ENCODE measurements at regions not wholly inside any gene's neighbourhood (a gene's known extent, or its start where the extent isn't known, plus 50 kb on each side); places are given as distances from the start of the nearest gene placed in this dataset.

DNA sequence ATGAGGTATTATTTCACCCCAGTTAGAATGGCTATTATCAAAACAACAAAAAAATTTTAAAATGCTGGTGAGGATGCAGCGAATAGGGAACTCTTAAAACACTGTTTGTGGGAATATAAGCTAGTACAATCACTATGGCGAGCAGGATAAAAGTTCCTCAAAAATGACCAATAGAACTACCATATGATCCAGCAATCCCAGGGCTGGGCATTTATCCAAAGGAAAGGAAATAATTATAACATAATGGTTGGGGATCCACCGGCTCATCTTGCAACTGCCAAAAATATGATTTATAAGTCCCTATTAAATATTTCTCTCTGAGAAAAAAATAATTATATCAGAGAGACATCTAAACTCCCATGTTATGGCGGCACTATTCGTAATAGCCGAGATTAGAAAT is 127.6 kb upstream of the MME start:
- H2AFZ ChIP-seq (ENCODE audit: low read depth, low read length), result no peak overlapping the region
- no peaks in the 10 kb centered on the region for H3K36me3 ChIP-seq (ENCODE audit: insufficient read depth, low read length)
- H3K9me3 ChIP-seq (ENCODE audit: insufficient read depth, low read length, severe bottlenecking), result no peaks in the 10 kb centered on the region
- H4K20me1 ChIP-seq (ENCODE audit: insufficient read depth, low read length), result no peaks in the 10 kb centered on the region
- ATAC-seq (ENCODE audit: insufficient read depth, low read depth) (no peak), DNase-seq (no peak)
- H3K27ac ChIP-seq (ENCODE audit: low read length), result no peak overlapping the region
- TF ChIP-seq EZH2 (IDR thresholded peaks at IDR 0.05; ENCODE audit: borderline replicate concordance, low read depth, low read length, severe bottlenecking), result no peak
- TF ChIP-seq, protein P1, sequence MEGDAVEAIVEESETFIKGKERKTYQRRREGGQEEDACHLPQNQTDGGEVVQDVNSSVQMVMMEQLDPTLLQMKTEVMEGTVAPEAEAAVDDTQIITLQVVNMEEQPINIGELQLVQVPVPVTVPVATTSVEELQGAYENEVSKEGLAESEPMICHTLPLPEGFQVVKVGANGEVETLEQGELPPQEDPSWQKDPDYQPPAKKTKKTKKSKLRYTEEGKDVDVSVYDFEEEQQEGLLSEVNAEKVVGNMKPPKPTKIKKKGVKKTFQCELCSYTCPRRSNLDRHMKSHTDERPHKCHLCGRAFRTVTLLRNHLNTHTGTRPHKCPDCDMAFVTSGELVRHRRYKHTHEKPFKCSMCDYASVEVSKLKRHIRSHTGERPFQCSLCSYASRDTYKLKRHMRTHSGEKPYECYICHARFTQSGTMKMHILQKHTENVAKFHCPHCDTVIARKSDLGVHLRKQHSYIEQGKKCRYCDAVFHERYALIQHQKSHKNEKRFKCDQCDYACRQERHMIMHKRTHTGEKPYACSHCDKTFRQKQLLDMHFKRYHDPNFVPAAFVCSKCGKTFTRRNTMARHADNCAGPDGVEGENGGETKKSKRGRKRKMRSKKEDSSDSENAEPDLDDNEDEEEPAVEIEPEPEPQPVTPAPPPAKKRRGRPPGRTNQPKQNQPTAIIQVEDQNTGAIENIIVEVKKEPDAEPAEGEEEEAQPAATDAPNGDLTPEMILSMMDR (IDR thresholded peaks at IDR 0.05; ENCODE audit: borderline replicate concordance, extremely low read depth, low read length, poor library complexity, severe bottlenecking), result no peak
- no peak overlapping the region for H3K4me2 ChIP-seq (ENCODE audit: insufficient read depth, low read length)
- no peak overlapping the region for H3K9ac ChIP-seq (ENCODE audit: low read depth, low read length)
- H3K4me3 ChIP-seq (ENCODE audit: low read depth in 1 of 2, low read length in 2 of 2), result no peak overlapping the region
- no peaks in the 10 kb centered on the region for H3K27me3 ChIP-seq (ENCODE audit: insufficient read depth, low read length, poor library complexity)
- peaks cover 11% of the 10 kb centered on the region for H3K4me1 ChIP-seq (ENCODE audit: insufficient read depth, low read length)
- H3K79me2 ChIP-seq (ENCODE audit: insufficient read depth, low read length), result no peaks in the 10 kb centered on the region

DNA sequence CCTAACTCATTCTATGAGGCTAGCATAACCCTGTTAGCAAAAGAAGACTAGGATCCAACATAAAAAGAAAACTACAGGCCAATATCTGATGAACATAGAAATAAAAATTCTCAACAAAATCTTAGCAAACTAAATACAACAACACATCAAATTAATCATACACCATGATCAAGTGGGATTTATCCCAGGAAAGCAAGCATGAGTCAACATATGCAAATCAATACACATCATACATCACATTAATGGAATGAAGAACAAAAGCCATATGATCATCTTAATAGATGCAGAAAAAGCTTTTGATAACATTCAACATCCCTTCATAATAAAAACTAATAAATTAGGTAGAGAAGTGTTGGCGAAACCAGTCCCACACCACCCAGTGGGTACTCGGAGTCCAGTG is 136.1 kb upstream of the MME start:
- Histone ChIP-seq H3K79me2 (ENCODE audit: insufficient read depth, low read length) (no peaks in the 10 kb centered on the region), H3K9ac (ENCODE audit: low read depth, low read length) (no peak overlapping the region), H2AFZ (ENCODE audit: low read depth, low read length) (no peak overlapping the region), H3K27me3 (ENCODE audit: insufficient read depth, low read length, poor library complexity) (no peaks in the 10 kb centered on the region), H4K20me1 (ENCODE audit: insufficient read depth, low read length) (no peaks in the 10 kb centered on the region), H3K4me3 (ENCODE audit: low read depth in 1 of 2, low read length in 2 of 2) (no peak overlapping the region), H3K27ac (ENCODE audit: low read length) (no peak overlapping the region), H3K4me2 (ENCODE audit: insufficient read depth, low read length) (no peak overlapping the region), H3K4me1 (ENCODE audit: insufficient read depth, low read length) (no peaks in the 10 kb centered on the region), H3K36me3 (ENCODE audit: insufficient read depth, low read length) (no peaks in the 10 kb centered on the region), H3K9me3 (ENCODE audit: insufficient read depth, low read length, severe bottlenecking) (peaks cover 12% of the 10 kb centered on the region)
- no peak for DNase-seq
- TF ChIP-seq, protein P1 (IDR thresholded peaks at IDR 0.05; ENCODE audit: borderline replicate concordance, extremely low read depth, low read length, poor library complexity, severe bottlenecking), result no peak
- TF ChIP-seq EZH2 (IDR thresholded peaks at IDR 0.05; ENCODE audit: borderline replicate concordance, low read depth, low read length, severe bottlenecking), result no peak
- ATAC-seq (ENCODE audit: insufficient read depth, low read depth), result no peak

DNA sequence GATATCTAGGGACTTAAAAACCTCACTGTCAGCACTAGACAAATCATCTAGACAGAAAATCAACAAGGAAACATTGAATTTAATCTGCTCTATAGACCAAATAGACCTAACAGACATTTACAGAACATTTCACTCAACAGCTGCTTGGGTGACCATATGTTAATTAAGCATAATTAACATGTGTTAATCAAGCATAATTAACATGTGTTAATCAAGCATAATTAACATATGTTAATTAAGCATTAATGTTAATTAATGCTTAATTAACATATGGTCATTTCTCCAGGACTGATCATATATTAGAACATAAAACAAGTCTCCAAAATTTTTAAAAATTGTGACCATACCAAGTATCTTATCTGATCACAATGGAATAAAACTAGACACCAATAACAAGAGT is 137.3 kb upstream of the MME start:
- TF ChIP-seq, protein P1 (IDR thresholded peaks at IDR 0.05; ENCODE audit: borderline replicate concordance, extremely low read depth, low read length, poor library complexity, severe bottlenecking), result no peak
- TF ChIP-seq EZH2 (IDR thresholded peaks at IDR 0.05; ENCODE audit: borderline replicate concordance, low read depth, low read length, severe bottlenecking), result no peak
- H3K36me3 ChIP-seq (ENCODE audit: insufficient read depth, low read length), result no peaks in the 10 kb centered on the region
- no peak for DNase-seq
- no peak overlapping the region for H3K9ac ChIP-seq (ENCODE audit: low read depth, low read length)
- peaks cover 12% of the 10 kb centered on the region for H3K9me3 ChIP-seq (ENCODE audit: insufficient read depth, low read length, severe bottlenecking)
- H4K20me1 ChIP-seq (ENCODE audit: insufficient read depth, low read length), result no peaks in the 10 kb centered on the region
- no peak for ATAC-seq (ENCODE audit: insufficient read depth, low read depth)
- H3K79me2 ChIP-seq (ENCODE audit: insufficient read depth, low read length), result no peaks in the 10 kb centered on the region
- H2AFZ ChIP-seq (ENCODE audit: low read depth, low read length), result no peak overlapping the region
- H3K27me3 ChIP-seq (ENCODE audit: insufficient read depth, low read length, poor library complexity), result no peaks in the 10 kb centered on the region
- no peaks in the 10 kb centered on the region for H3K4me1 ChIP-seq (ENCODE audit: insufficient read depth, low read length)
- H3K27ac ChIP-seq (ENCODE audit: low read length), result no peak overlapping the region
- no peak overlapping the region for H3K4me3 ChIP-seq (ENCODE audit: low read depth in 1 of 2, low read length in 2 of 2)
- H3K4me2 ChIP-seq (ENCODE audit: insufficient read depth, low read length), result no peak overlapping the region

DNA sequence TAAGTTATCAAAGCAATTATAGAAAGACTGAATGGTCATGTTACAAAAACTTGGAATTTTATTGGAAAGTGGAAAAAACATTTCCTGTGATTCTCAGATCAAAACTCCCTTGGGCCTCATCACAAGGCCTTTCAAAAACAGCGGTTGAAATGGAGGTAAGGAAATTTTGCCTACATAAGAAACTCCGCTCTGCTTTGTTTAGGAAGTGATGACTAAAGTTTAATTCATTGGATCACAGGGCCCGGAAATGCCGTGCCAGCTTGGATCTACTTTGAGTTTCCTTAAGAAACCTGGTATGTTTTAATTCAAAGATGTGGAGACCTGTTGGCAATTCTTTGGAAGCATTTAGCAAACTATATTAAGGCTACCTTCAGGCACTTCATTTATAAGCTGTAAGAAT is 143.9 kb upstream of the MME start:
- H3K4me1 ChIP-seq (ENCODE audit: insufficient read depth, low read length), result peaks cover 13% of the 10 kb centered on the region
- no peak overlapping the region for H2AFZ ChIP-seq (ENCODE audit: low read depth, low read length)
- TF ChIP-seq, protein P1 (IDR thresholded peaks at IDR 0.05; ENCODE audit: borderline replicate concordance, extremely low read depth, low read length, poor library complexity, severe bottlenecking), result no peak
- no peak for TF ChIP-seq EZH2 (IDR thresholded peaks at IDR 0.05; ENCODE audit: borderline replicate concordance, low read depth, low read length, severe bottlenecking)
- peaks cover 7% of the 10 kb centered on the region for H3K9me3 ChIP-seq (ENCODE audit: insufficient read depth, low read length, severe bottlenecking)
- DNase-seq, result no peak
- H3K4me2 ChIP-seq (ENCODE audit: insufficient read depth, low read length), result no peak overlapping the region
- no peaks in the 10 kb centered on the region for H3K27me3 ChIP-seq (ENCODE audit: insufficient read depth, low read length, poor library complexity)
- no peak for ATAC-seq (ENCODE audit: insufficient read depth, low read depth)
- no peak overlapping the region for H3K9ac ChIP-seq (ENCODE audit: low read depth, low read length)
- no peaks in the 10 kb centered on the region for H4K20me1 ChIP-seq (ENCODE audit: insufficient read depth, low read length)
- H3K79me2 ChIP-seq (ENCODE audit: insufficient read depth, low read length), result no peaks in the 10 kb centered on the region
- H3K27ac ChIP-seq (ENCODE audit: low read length), result no peak overlapping the region
- no peaks in the 10 kb centered on the region for H3K36me3 ChIP-seq (ENCODE audit: insufficient read depth, low read length)
- H3K4me3 ChIP-seq (ENCODE audit: low read depth in 1 of 2, low read length in 2 of 2), result no peak overlapping the region
